Panc1 (cell line): ENCODE measurements at regions not wholly inside any gene's neighbourhood (a gene's known extent, or its start where the extent isn't known, plus 50 kb on each side); places are given as distances from the start of the nearest gene placed in this dataset.

Experiments
- ATAC-seq: fragments of 200-7000 bp; cut with Tn5 transposase; 2 replicates; pipeline ENCODE4 v1.9.1; 2020; ENCODE audit warnings: mild to moderate bottlenecking, moderate library complexity
- BruUV-seq: library from RNA; stranded (reverse); fragments of 400-500 nt; replicated peaks from 2 replicates; lab custom pipeline; 2021; lab: Mats Ljungman, UMichigan
- CTCF ChIA-PET: fragments of 300-600 bp; sonication (Branson Sonifier 250); formaldehyde crosslinking; loops from one replicate; lab custom pipeline; 2022; ENCODE audit warnings: antibody characterized with exemption; lab: Charles Lee
- POLR2A ChIA-PET: fragments of 300-600 bp; sonication (Branson Sonifier 250); formaldehyde crosslinking; loops from one replicate; lab custom pipeline; 2022; ENCODE audit warnings: antibody characterized with exemption; lab: Charles Lee
- DNase-seq: peaks from one replicate; pipeline ENCODE4 v3.0.0-alpha.2; 2010; ENCODE audit warnings: low read depth, low spot score
- H3K27ac ChIP-seq: 2 replicates; pipeline ENCODE4 v1.5.1; 2011; ENCODE audit warnings: mild to moderate bottlenecking, low read length, inconsistent platforms
- H3K27me3 ChIP-seq: fragments of 200-500 bp; sonication (Bioruptor generic); 2 replicates; pipeline ENCODE4 v1.6.0; 2014; ENCODE audit warnings: low read length, inconsistent platforms; ENCODE audit not compliant: control insufficient read depth, insufficient read depth
- H3K36me3 ChIP-seq: fragments of 200-500 bp; sonication (Bioruptor generic); 2 replicates; pipeline ENCODE4 v1.5.1; 2014; ENCODE audit warnings: inconsistent platforms, mild to moderate bottlenecking, low read length, moderate library complexity; ENCODE audit not compliant: control insufficient read depth, insufficient read depth
- H3K4me1 ChIP-seq: 2 replicates; pipeline ENCODE4 v1.5.1; 2011; ENCODE audit warnings: inconsistent platforms, mild to moderate bottlenecking, low read length, moderate library complexity; ENCODE audit not compliant: control insufficient read depth, insufficient read depth
- H3K4me3 ChIP-seq, 2 experiments: 2 replicates each; pipeline ENCODE4 v1.5.1; 2011 to 2012; ENCODE audit warnings: low read depth in 2 of 2, low read length in 2 of 2, mild to moderate bottlenecking in 2 of 2, inconsistent platforms in 1 of 2, moderate library complexity in 1 of 2
- H3K9me3 ChIP-seq: fragments of 200-500 bp; sonication (Bioruptor generic); 2 replicates; pipeline ENCODE4 v1.5.1; 2014; ENCODE audit warnings: low read depth, mild to moderate bottlenecking, inconsistent platforms, low read length, moderate library complexity; ENCODE audit not compliant: control insufficient read depth, insufficient read depth
- POLR2AphosphoS5 ChIP-seq: IDR thresholded peaks from 2 replicates; pipeline ENCODE4 v1.6.1; 2012; ENCODE audit warnings: mild to moderate bottlenecking, low read depth, low read length, moderate library complexity
- SIN3A ChIP-seq: IDR thresholded peaks from 2 replicates; pipeline ENCODE4 v1.6.1; 2012; ENCODE audit warnings: low read depth, mild to moderate bottlenecking, low read length, moderate library complexity, borderline replicate concordance; ENCODE audit not compliant: insufficient read depth
- TCF7L2 ChIP-seq: IDR thresholded peaks from 2 replicates; pipeline ENCODE4 v1.6.1; 2011; ENCODE audit warnings: mild to moderate bottlenecking, low read depth, low read length, inconsistent platforms
- in situ Hi-C: cut with HindIII; loops from 2 replicates; pipeline ENCODE4 v1.10.0; 2016; ENCODE audit warnings: low sequenced_read_pairs, low pct_unique_long_range_greater_than_20kb
- intact Hi-C: fragments of 100-400 bp; cut with micrococcal nuclease; formaldehyde crosslinking; loops from one replicate; pipeline ENCODE4 v1.10.0; 2022; ENCODE audit not compliant: unreplicated experiment
- TF ChIP-seq, protein P1 (sequence below), 2 experiments: IDR thresholded peaks; 2 replicates each; pipeline ENCODE4 v1.6.1; 2011 to 2012; ENCODE audit warnings: low read depth in 2 of 2, control low read depth in 1 of 2, low read length in 1 of 2, mild to moderate bottlenecking in 1 of 2, moderate library complexity in 1 of 2; ENCODE audit not compliant: insufficient read depth in 1 of 2
- TF ChIP-seq, protein P2 (sequence below): fragments of 450-650 bp; IDR thresholded peaks from 2 replicates; pipeline ENCODE4 v1.5.1; 2017; ENCODE audit warnings: mild to moderate bottlenecking

DNA sequence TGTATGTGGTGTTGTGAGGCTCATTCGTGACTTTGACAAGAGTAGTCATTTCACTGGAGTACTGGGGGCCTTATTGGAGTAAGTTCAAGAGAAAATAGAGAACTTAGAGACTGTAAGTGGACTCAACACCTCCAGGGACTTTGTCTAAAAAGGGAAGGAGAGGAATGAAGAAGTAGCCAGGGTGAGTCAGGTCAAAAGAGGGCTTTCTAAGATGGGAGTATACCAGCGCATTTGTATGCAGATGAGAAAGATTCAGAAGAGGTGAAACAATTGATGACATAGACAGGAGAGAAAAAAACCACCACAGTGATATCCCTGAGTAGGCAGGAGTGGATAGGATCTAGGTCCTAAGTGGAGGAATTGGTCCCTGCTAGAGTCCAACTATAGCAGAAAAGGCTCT, 246.8 kb downstream of the IKZF2 start:
- CTCF ChIA-PET, result no interaction called here
- H3K27ac ChIP-seq, result no peak overlapping the region
- BruUV-seq, result no TSS peak
- no peaks in the 10 kb centered on the region for H3K36me3 ChIP-seq
- in situ Hi-C loops, result no loop called here
- ATAC-seq (no peak), DNase-seq (no peak)
- H3K4me1 ChIP-seq, result no peaks in the 10 kb centered on the region
- TF ChIP-seq POLR2AphosphoS5 (no peak), TCF7L2 (no peak)
- TF ChIP-seq, protein P1, sequence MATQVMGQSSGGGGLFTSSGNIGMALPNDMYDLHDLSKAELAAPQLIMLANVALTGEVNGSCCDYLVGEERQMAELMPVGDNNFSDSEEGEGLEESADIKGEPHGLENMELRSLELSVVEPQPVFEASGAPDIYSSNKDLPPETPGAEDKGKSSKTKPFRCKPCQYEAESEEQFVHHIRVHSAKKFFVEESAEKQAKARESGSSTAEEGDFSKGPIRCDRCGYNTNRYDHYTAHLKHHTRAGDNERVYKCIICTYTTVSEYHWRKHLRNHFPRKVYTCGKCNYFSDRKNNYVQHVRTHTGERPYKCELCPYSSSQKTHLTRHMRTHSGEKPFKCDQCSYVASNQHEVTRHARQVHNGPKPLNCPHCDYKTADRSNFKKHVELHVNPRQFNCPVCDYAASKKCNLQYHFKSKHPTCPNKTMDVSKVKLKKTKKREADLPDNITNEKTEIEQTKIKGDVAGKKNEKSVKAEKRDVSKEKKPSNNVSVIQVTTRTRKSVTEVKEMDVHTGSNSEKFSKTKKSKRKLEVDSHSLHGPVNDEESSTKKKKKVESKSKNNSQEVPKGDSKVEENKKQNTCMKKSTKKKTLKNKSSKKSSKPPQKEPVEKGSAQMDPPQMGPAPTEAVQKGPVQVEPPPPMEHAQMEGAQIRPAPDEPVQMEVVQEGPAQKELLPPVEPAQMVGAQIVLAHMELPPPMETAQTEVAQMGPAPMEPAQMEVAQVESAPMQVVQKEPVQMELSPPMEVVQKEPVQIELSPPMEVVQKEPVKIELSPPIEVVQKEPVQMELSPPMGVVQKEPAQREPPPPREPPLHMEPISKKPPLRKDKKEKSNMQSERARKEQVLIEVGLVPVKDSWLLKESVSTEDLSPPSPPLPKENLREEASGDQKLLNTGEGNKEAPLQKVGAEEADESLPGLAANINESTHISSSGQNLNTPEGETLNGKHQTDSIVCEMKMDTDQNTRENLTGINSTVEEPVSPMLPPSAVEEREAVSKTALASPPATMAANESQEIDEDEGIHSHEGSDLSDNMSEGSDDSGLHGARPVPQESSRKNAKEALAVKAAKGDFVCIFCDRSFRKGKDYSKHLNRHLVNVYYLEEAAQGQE (IDR thresholded peaks at IDR 0.05; ENCODE audit: insufficient read depth in 1 of 2, low read depth in 2 of 2, low read length in 1 of 2), result no peak
- POLR2A ChIA-PET, result no interaction called here
- intact Hi-C loops, result no loop called here
- no peaks in the 10 kb centered on the region for H3K9me3 ChIP-seq
- H3K4me3 ChIP-seq, result no peak overlapping the region
- no peaks in the 10 kb centered on the region for H3K27me3 ChIP-seq

DNA sequence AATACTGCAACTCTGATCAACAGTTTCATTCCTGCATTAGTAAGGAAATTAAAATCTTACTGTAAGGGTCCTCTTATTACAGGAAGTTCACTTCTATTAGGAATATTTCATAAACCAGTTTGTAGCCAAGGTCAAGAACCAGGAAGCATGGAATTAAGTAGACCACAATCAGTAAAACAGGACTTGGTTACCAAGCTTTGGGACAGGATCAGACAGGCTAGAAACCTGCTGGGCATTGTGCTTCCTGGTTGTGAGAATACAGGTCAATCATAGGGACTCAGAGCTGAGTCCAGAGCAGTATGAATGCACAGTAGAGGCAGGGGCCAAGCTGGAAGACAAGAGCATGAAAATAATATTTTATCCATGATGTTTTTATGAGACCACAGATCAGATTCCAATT, 248.0 kb downstream of the IKZF2 start:
- Histone ChIP-seq H3K36me3 (no peaks in the 10 kb centered on the region), H3K27ac (no peak overlapping the region), H3K27me3 (no peaks in the 10 kb centered on the region), H3K4me1 (no peaks in the 10 kb centered on the region), H3K4me3 (no peak overlapping the region), H3K9me3 (no peaks in the 10 kb centered on the region)
- DNase-seq (no peak), ATAC-seq (no peak)
- intact Hi-C loops (no loop called here), in situ Hi-C loops (no loop called here)
- ChIA-PET POLR2A (no interaction called here), CTCF (no interaction called here)
- no TSS peak for BruUV-seq
- TF ChIP-seq TCF7L2, result no peak
- TF ChIP-seq, protein P1 (IDR thresholded peaks at IDR 0.05; ENCODE audit: insufficient read depth in 1 of 2, low read depth in 2 of 2, low read length in 1 of 2), result no peak
- TF ChIP-seq, protein P2, sequence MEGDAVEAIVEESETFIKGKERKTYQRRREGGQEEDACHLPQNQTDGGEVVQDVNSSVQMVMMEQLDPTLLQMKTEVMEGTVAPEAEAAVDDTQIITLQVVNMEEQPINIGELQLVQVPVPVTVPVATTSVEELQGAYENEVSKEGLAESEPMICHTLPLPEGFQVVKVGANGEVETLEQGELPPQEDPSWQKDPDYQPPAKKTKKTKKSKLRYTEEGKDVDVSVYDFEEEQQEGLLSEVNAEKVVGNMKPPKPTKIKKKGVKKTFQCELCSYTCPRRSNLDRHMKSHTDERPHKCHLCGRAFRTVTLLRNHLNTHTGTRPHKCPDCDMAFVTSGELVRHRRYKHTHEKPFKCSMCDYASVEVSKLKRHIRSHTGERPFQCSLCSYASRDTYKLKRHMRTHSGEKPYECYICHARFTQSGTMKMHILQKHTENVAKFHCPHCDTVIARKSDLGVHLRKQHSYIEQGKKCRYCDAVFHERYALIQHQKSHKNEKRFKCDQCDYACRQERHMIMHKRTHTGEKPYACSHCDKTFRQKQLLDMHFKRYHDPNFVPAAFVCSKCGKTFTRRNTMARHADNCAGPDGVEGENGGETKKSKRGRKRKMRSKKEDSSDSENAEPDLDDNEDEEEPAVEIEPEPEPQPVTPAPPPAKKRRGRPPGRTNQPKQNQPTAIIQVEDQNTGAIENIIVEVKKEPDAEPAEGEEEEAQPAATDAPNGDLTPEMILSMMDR, result no peak
- no peak for TF ChIP-seq POLR2AphosphoS5
- TF ChIP-seq SIN3A, result no peak
